ENCODE measurements at regions not wholly inside any gene's neighbourhood (a gene's known extent, or its start where the extent isn't known, plus 50 kb on each side); places are given as distances from the start of the nearest gene placed in this dataset.
"Not testable (repeated sequence)": the region's sequence is repeated elsewhere in the genome, so short reads cannot be mapped to it uniquely, and the experiment has no call there.

DNA sequence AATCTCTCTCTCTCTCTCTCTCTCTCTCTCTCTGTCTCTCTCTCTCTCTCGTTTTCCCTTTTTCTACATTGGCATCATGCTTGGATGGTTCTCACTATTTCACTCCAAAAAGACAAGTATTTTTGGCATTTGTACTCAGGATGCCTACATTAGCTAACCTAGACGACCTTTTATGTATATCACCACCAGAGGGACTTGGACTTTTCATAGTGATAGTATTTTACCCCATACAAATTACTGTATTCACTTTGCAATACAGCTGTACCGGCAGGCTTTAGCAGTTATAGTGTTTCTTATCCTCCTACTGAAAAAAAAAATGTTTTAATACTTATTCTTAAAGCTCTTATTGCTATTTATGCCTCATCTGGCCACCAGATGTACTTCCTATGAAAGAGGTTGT is 687.2 kb upstream of the KLHL1 start:
- no peak for DNase-seq
- CTCF ChIA-PET: no interaction called here
- Mint-ChIP-seq H3K9me3 (no peaks in the 10 kb centered on the region), H3K4me1 (no peaks in the 10 kb centered on the region), H3K27ac (no peak overlapping the region), H3K36me3 (no peaks in the 10 kb centered on the region), H3K4me3 (no peak overlapping the region), H3K27me3 (no peaks in the 10 kb centered on the region)

DNA sequence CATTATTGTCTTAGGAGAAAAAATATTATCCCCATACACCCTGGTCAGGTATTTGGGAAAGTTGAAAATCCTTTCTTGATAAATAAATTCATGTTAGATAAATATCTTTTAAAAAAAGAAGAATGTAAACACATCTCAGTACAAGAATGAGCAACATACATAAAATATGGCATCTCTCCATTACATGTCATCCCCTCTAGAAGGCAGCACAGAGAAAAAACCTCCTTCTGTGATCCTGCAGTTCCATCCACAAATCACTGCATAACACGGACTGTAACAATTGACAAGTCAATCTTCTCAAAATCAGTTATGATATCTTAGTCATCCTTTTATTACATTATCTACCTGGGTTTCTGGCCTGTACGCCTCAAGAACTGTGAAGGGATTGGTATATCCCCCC is 683.9 kb upstream of the KLHL1 start:
- CTCF ChIA-PET: interaction anchor here (1.2 kb wide), 1 partner anchor 169 kb away, joined by 3 read pairs; no protein-coding TSS in a partner anchor
- Mint-ChIP-seq H3K27me3 (no peaks in the 10 kb centered on the region), H3K9me3 (no peaks in the 10 kb centered on the region), H3K4me1 (no peaks in the 10 kb centered on the region), H3K27ac (no peak overlapping the region), H3K4me3 (no peak overlapping the region), H3K36me3 (no peaks in the 10 kb centered on the region)
- DNase-seq: no peak

DNA sequence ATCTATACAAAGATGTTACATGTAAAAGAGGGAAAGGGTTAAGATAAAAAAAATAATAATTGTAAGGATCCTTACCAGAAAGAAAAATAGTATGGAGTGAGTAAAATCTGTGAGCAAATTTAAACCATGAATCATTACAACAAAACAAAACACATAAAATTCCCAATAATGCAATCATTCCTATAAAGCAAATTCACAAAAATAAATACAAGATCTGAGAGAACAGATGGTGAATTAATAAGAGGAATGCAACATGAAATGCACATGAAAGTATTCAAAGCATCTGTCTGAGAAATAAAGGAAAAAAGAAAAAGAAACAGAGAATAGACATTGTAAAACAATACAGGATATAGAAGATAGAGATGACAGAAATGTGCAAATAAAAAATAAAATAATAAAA is 681.5 kb upstream of the KLHL1 start:
- Mint-ChIP-seq H3K4me1 (no peaks in the 10 kb centered on the region), H3K9me3 (no peaks in the 10 kb centered on the region), H3K4me3 (no peak overlapping the region), H3K36me3 (no peaks in the 10 kb centered on the region), H3K27ac (no peak overlapping the region), H3K27me3 (no peaks in the 10 kb centered on the region)
- CTCF ChIA-PET: no interaction called here
- no peak for DNase-seq

- Mint-ChIP-seq H3K27ac (no peak overlapping the region), H3K36me3 (no peaks in the 10 kb centered on the region), H3K27me3 (no peaks in the 10 kb centered on the region), H3K9me3 (no peaks in the 10 kb centered on the region), H3K4me3 (no peak overlapping the region), H3K4me1 (no peaks in the 10 kb centered on the region)
- DNase-seq: no peak
- CTCF ChIA-PET: no interaction called here
These were observed 679.8 kb upstream of the KLHL1 start for GRCh38 chr13:70788074-70788473.

- Mint-ChIP-seq H3K4me1 (no peaks in the 10 kb centered on the region), H3K27ac (no peak overlapping the region), H3K36me3 (no peaks in the 10 kb centered on the region), H3K9me3 (no peaks in the 10 kb centered on the region), H3K27me3 (no peaks in the 10 kb centered on the region), H3K4me3 (no peak overlapping the region)
- CTCF ChIA-PET: no interaction called here
- DNase-seq: no peak
These were observed 676.1 kb upstream of the KLHL1 start for GRCh38 chr13:70784207-70784989.

- no peak overlapping the region for H3K27ac Mint-ChIP-seq
- no peaks in the 10 kb centered on the region for H3K4me1 Mint-ChIP-seq
- CTCF ChIA-PET: no interaction called here
- no peaks in the 10 kb centered on the region for H3K27me3 Mint-ChIP-seq
- no peak overlapping the region for H3K4me3 Mint-ChIP-seq
- DNase-seq: no peak
- H3K9me3 Mint-ChIP-seq: no peaks in the 10 kb centered on the region
- no peaks in the 10 kb centered on the region for H3K36me3 Mint-ChIP-seq
These were observed 661.6 kb upstream of the KLHL1 start for GRCh38 chr13:70769817-70770216.

DNA sequence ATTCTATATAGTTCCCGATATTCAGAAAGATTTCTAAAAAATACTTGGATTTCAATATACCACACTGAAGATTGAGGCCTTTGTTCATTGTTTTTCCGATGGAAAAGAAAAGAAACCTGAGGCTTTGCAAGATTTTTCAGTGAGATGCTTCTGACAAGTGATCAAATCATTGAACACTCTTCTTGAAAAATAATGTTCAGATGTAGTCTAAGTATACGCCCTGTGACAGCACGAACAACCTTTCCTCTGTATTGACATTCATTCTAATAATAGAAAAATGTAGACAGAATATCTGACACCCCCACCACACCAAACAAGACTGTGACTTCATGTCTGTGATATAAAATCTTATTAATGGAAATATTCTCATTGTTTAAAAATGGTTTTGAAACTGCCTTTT is 650.7 kb upstream of the KLHL1 start:
- no peaks in the 10 kb centered on the region for H3K36me3 Mint-ChIP-seq
- H3K27ac Mint-ChIP-seq: no peak overlapping the region
- no peak for DNase-seq
- H3K4me3 Mint-ChIP-seq: no peak overlapping the region
- H3K4me1 Mint-ChIP-seq: no peaks in the 10 kb centered on the region
- no peaks in the 10 kb centered on the region for H3K9me3 Mint-ChIP-seq
- CTCF ChIA-PET: no interaction called here
- no peaks in the 10 kb centered on the region for H3K27me3 Mint-ChIP-seq

- CTCF ChIA-PET: no interaction called here
- Mint-ChIP-seq H3K36me3 (no peaks in the 10 kb centered on the region), H3K4me1 (no peaks in the 10 kb centered on the region)
These were observed 647.8 kb upstream of the KLHL1 start for GRCh38 chr13:70756088-70756487.

GRCh38 chr13:70755456-70755855 is 647.2 kb upstream of the KLHL1 start:
- no peaks in the 10 kb centered on the region for H3K36me3 Mint-ChIP-seq
- no peak overlapping the region for H3K27ac Mint-ChIP-seq
- no peak for DNase-seq
- H3K9me3 Mint-ChIP-seq: no peaks in the 10 kb centered on the region
- CTCF ChIA-PET: no interaction called here
- no peaks in the 10 kb centered on the region for H3K27me3 Mint-ChIP-seq
- no peaks in the 10 kb centered on the region for H3K4me1 Mint-ChIP-seq
- no peak overlapping the region for H3K4me3 Mint-ChIP-seq

More at GRCh38 chr13:70756088-70756487, 647.8 kb upstream of the KLHL1 start:
- no peak overlapping the region for H3K4me3 Mint-ChIP-seq
- no peak for DNase-seq
- no peak overlapping the region for H3K27ac Mint-ChIP-seq
- no peaks in the 10 kb centered on the region for H3K9me3 Mint-ChIP-seq
- no peaks in the 10 kb centered on the region for H3K27me3 Mint-ChIP-seq

GRCh38 chr13:70747262-70747661 is 639.0 kb upstream of the KLHL1 start:
- H3K36me3 Mint-ChIP-seq: no peaks in the 10 kb centered on the region
- H3K27me3 Mint-ChIP-seq: no peaks in the 10 kb centered on the region
- H3K4me3 Mint-ChIP-seq: no peak overlapping the region
- H3K9me3 Mint-ChIP-seq: no peaks in the 10 kb centered on the region
- no peak for DNase-seq
- no peaks in the 10 kb centered on the region for H3K4me1 Mint-ChIP-seq
- CTCF ChIA-PET: no interaction called here
- H3K27ac Mint-ChIP-seq: no peak overlapping the region

DNA sequence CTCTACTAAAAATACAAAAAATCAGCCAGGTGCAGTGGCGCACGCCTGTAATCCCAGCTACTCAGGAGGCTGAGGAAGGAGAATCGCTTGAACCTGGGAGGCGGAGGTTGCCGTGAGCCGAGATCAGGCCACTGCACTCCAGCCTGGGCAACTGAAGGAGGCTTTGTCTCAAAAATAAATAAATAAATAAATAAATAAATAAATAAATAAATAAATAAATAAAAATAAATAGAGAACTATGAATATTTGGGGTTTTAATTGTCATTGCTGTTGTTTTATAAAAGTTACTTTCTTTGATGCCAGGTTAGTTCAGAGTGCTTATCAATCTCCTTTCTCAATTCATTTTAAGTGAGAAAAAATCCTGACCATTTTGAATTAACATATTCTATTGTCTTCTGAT is 638.2 kb upstream of the KLHL1 start:
- H3K9me3 Mint-ChIP-seq, H3K4me3 Mint-ChIP-seq, DNase-seq, H3K27me3 Mint-ChIP-seq, H3K36me3 Mint-ChIP-seq, CTCF ChIA-PET, H3K4me1 Mint-ChIP-seq, H3K27ac Mint-ChIP-seq: not testable (repeated sequence)

- no peak overlapping the region for H3K27ac Mint-ChIP-seq
- CTCF ChIA-PET: no interaction called here
- H3K4me3 Mint-ChIP-seq: no peak overlapping the region
- H3K36me3 Mint-ChIP-seq: no peaks in the 10 kb centered on the region
- H3K27me3 Mint-ChIP-seq: no peaks in the 10 kb centered on the region
- no peaks in the 10 kb centered on the region for H3K9me3 Mint-ChIP-seq
- no peak for DNase-seq
- no peaks in the 10 kb centered on the region for H3K4me1 Mint-ChIP-seq
These were observed 628.5 kb upstream of the KLHL1 start for GRCh38 chr13:70736622-70737317.

- DNase-seq: no peak
- CTCF ChIA-PET: no interaction called here
These were observed 624.4 kb upstream of the KLHL1 start for GRCh38 chr13:70732611-70733010.

GRCh38 chr13:70729369-70729768 is 621.1 kb upstream of the KLHL1 start:
- Mint-ChIP-seq H3K9me3 (no peaks in the 10 kb centered on the region), H3K36me3 (no peaks in the 10 kb centered on the region), H3K27ac (no peak overlapping the region), H3K4me1 (no peaks in the 10 kb centered on the region), H3K4me3 (no peak overlapping the region), H3K27me3 (no peaks in the 10 kb centered on the region)
- no peak for DNase-seq
- CTCF ChIA-PET: no interaction called here

More at GRCh38 chr13:70732611-70733010, 624.4 kb upstream of the KLHL1 start:
- Mint-ChIP-seq H3K4me1 (no peaks in the 10 kb centered on the region), H3K27me3 (no peaks in the 10 kb centered on the region), H3K9me3 (no peaks in the 10 kb centered on the region), H3K27ac (no peak overlapping the region), H3K36me3 (no peaks in the 10 kb centered on the region), H3K4me3 (no peak overlapping the region)

GRCh38 chr13:70723732-70724131 is 615.5 kb upstream of the KLHL1 start:
- Mint-ChIP-seq H3K4me1 (no peaks in the 10 kb centered on the region), H3K36me3 (no peaks in the 10 kb centered on the region), H3K27ac (no peak overlapping the region), H3K4me3 (no peak overlapping the region), H3K9me3 (peaks cover 2% of the 10 kb centered on the region), H3K27me3 (no peaks in the 10 kb centered on the region)
- CTCF ChIA-PET: no interaction called here
- DNase-seq: no peak
